H9 (cell line): ENCODE measurements at regions not wholly inside any gene's neighbourhood (a gene's known extent, or its start where the extent isn't known, plus 50 kb on each side); places are given as distances from the start of the nearest gene placed in this dataset.

Experiments
- DNase-seq: peaks from one replicate; pipeline ENCODE4 v3.0.0-alpha.2; 2017
- H2AFZ ChIP-seq: one replicate; pipeline ENCODE4 v1.6.1; 2013; ENCODE audit warnings: mild to moderate bottlenecking, low read length, control low read depth, moderate library complexity
- H2AK5ac ChIP-seq: 2 replicates; pipeline ENCODE4 v1.6.1; 2013; ENCODE audit warnings: low read length, control low read depth, mixed read lengths; ENCODE audit not compliant: insufficient read length
- H2BK120ac ChIP-seq: one replicate; pipeline ENCODE4 v1.6.1; 2013; ENCODE audit warnings: low read depth, mild to moderate bottlenecking, low read length, control low read depth, inconsistent platforms; ENCODE audit not compliant: poor library complexity, severe bottlenecking
- H2BK12ac ChIP-seq: 2 replicates; pipeline ENCODE4 v1.6.1; 2013; ENCODE audit warnings: low read length, control low read depth, mixed read lengths, low read depth; ENCODE audit not compliant: insufficient read length
- H2BK15ac ChIP-seq: 2 replicates; pipeline ENCODE4 v1.6.1; 2013; ENCODE audit warnings: low read depth, low read length, control low read depth
- H2BK20ac ChIP-seq: one replicate; pipeline ENCODE4 v1.6.1; 2013; ENCODE audit warnings: low read depth, mild to moderate bottlenecking, low read length, control low read depth, inconsistent platforms; ENCODE audit not compliant: poor library complexity, severe bottlenecking
- H2BK5ac ChIP-seq: 2 replicates; pipeline ENCODE4 v1.6.1; 2013; ENCODE audit warnings: low read length, control low read depth, mixed read lengths; ENCODE audit not compliant: insufficient read length
- H3K14ac ChIP-seq: 2 replicates; pipeline ENCODE4 v1.6.1; 2013; ENCODE audit warnings: low read length, control low read depth; ENCODE audit not compliant: insufficient read depth
- H3K18ac ChIP-seq: 2 replicates; pipeline ENCODE4 v1.6.1; 2013; ENCODE audit warnings: low read depth, mild to moderate bottlenecking, mixed read lengths, low read length, control low read depth; ENCODE audit not compliant: insufficient read length
- H3K23ac ChIP-seq: 2 replicates; pipeline ENCODE4 v1.6.1; 2013; ENCODE audit warnings: low read length, control low read depth, mixed read lengths, low read depth; ENCODE audit not compliant: insufficient read length
- H3K23me2 ChIP-seq: 2 replicates; pipeline ENCODE4 v1.6.1; 2013; ENCODE audit warnings: low read depth, mild to moderate bottlenecking, mixed read lengths, low read length, control low read depth; ENCODE audit not compliant: insufficient read length, poor library complexity, severe bottlenecking
- H3K27ac ChIP-seq: 2 replicates; pipeline ENCODE4 v1.5.1; 2013; ENCODE audit warnings: low read length, control low read depth, mixed read lengths, low read depth; ENCODE audit not compliant: insufficient read length
- H3K27me3 ChIP-seq: 2 replicates; pipeline ENCODE4 v1.6.1; 2013; ENCODE audit warnings: low read length, control low read depth, inconsistent platforms; ENCODE audit not compliant: insufficient read depth
- H3K4ac ChIP-seq: 2 replicates; pipeline ENCODE4 v1.6.1; 2013; ENCODE audit warnings: low read depth, mild to moderate bottlenecking, control low read depth, inconsistent platforms, low read length, moderate library complexity
- H3K4me1 ChIP-seq: 2 replicates; pipeline ENCODE4 v1.6.1; 2013; ENCODE audit warnings: low read length, control low read depth, inconsistent platforms; ENCODE audit not compliant: insufficient read depth
- H3K4me2 ChIP-seq: 2 replicates; pipeline ENCODE4 v1.6.1; 2013; ENCODE audit warnings: low read length, control low read depth, mixed read lengths; ENCODE audit not compliant: insufficient read length, insufficient read depth
- H3K56ac ChIP-seq: 2 replicates; pipeline ENCODE4 v1.6.1; 2013; ENCODE audit warnings: low read depth, mild to moderate bottlenecking, mixed read lengths, low read length, control low read depth; ENCODE audit not compliant: insufficient read length
- H3K79me1 ChIP-seq: 2 replicates; pipeline ENCODE4 v1.6.1; 2013; ENCODE audit warnings: low read depth, mild to moderate bottlenecking, moderate library complexity, low read length, control low read depth, inconsistent platforms; ENCODE audit not compliant: insufficient read depth, poor library complexity, severe bottlenecking
- H3K79me2 ChIP-seq: 2 replicates; pipeline ENCODE4 v1.6.1; 2013; ENCODE audit warnings: low read length, control low read depth, inconsistent platforms; ENCODE audit not compliant: insufficient read depth
- H3K9ac ChIP-seq: 2 replicates; pipeline ENCODE4 v1.6.1; 2013; ENCODE audit warnings: low read length, control low read depth, mixed read lengths; ENCODE audit not compliant: insufficient read length; ENCODE audit errors: extremely low read depth
- H3K9me3 ChIP-seq: one replicate; pipeline ENCODE4 v1.6.1; 2013; ENCODE audit warnings: low read depth, low read length, inconsistent platforms; ENCODE audit not compliant: control insufficient read depth
- H3T11ph ChIP-seq: one replicate; pipeline ENCODE4 v1.6.1; 2013; ENCODE audit warnings: mild to moderate bottlenecking, low read length, control low read depth, inconsistent platforms
- H4K20me1 ChIP-seq: one replicate; pipeline ENCODE4 v1.6.1; 2013; ENCODE audit not compliant: control insufficient read depth, insufficient read length, insufficient read depth
- H4K5ac ChIP-seq: 2 replicates; pipeline ENCODE4 v1.6.1; 2013; ENCODE audit warnings: low read depth, mild to moderate bottlenecking, mixed read lengths, low read length, control low read depth; ENCODE audit not compliant: insufficient read length
- H4K8ac ChIP-seq: replicated peaks from 2 replicates; pipeline ENCODE4 v1.6.1; 2013; ENCODE audit warnings: low read length, control low read depth, mixed read lengths, low read depth; ENCODE audit not compliant: insufficient read length
- H4K91ac ChIP-seq: 2 replicates; pipeline ENCODE4 v1.6.1; 2013; ENCODE audit warnings: low read depth, mild to moderate bottlenecking, moderate library complexity, mixed read lengths, low read length, control low read depth; ENCODE audit not compliant: insufficient read length
- H3K27ac Mint-ChIP-seq, 3 experiments: 2 replicates in 2 of 3; 3 replicates in 1 of 3; pipeline ENCODE4 v1.8.0; 2020 to 2021; ENCODE audit warnings: mixed read lengths in 3 of 3, mild to moderate bottlenecking in 1 of 3, moderate library complexity in 1 of 3
- H3K27me3 Mint-ChIP-seq: 2 replicates; pipeline ENCODE4 v1.8.0; 2021; ENCODE audit warnings: low read depth, mild to moderate bottlenecking, moderate library complexity, mixed read lengths
- H3K36me3 Mint-ChIP-seq, 3 experiments: 2 replicates in 2 of 3; 3 replicates in 1 of 3; pipeline ENCODE4 v1.8.0; 2020 to 2021; ENCODE audit warnings: low read depth in 3 of 3, mixed read lengths in 3 of 3; ENCODE audit not compliant: insufficient read depth in 1 of 3
- H3K4me1 Mint-ChIP-seq, 2 experiments: 2 replicates each; pipeline ENCODE4 v1.8.0; 2020; ENCODE audit warnings: mixed read lengths in 2 of 2
- H3K4me3 Mint-ChIP-seq, 2 experiments: 2 replicates in 1 of 2; 3 replicates in 1 of 2; pipeline ENCODE4 v1.8.0; 2020 to 2021; ENCODE audit warnings: mild to moderate bottlenecking in 2 of 2, mixed read lengths in 2 of 2, moderate library complexity in 1 of 2
- H3K9me3 Mint-ChIP-seq, 2 experiments: 2 replicates in 1 of 2; 3 replicates in 1 of 2; pipeline ENCODE4 v1.8.0; 2020; ENCODE audit warnings: mild to moderate bottlenecking in 2 of 2, mixed read lengths in 2 of 2, moderate library complexity in 1 of 2
- WGBS: extraction: QIAGEN DNeasy Blood & Tissue Kit; methylation state at CpG from one replicate; pipeline ENCODE4 v1.1.7; 2013; ENCODE audit warnings: missing lambda C conversion rate, low lambda C conversion rate, mixed read lengths; ENCODE audit not compliant: insufficient read length; ENCODE audit errors: extremely low coverage; 5-methylcytosine and 5-hydroxymethylcytosine counted together
- TF ChIP-seq, protein P1 (sequence below): fragments of 200-600 bp; sonication (generic); conservative IDR thresholded peaks from 3 replicates; pipeline ENCODE4 v1.8.0; 2021; ENCODE audit warnings: antibody characterized with exemption, mild to moderate bottlenecking

DNA sequence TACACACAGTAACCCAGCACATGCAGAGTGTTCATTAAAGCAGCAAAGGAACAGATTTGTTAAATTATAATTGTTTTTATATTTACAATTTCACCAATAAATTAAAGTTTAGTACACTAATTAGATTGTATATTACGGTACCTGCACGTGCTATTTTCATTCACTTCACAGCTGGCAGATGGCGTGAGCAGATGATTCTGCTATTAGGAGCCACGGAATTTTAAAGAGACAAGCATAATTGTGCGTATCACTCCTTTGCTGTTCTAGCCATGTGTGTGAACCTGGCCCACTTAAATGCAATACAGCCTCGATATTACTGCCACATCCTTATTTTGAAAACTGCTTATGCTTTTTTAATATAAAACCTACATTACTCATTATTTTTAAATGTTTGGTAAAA, 332.8 kb upstream of the SOX11 start:
- Histone ChIP-seq H4K20me1 (no peaks in the 10 kb centered on the region), H3K23me2 (no peaks in the 10 kb centered on the region), H2BK5ac (no peak overlapping the region), H3K18ac (no peak overlapping the region), H3K9ac (no peak overlapping the region), H4K8ac (no peak overlapping the region), H2BK20ac (no peak overlapping the region), H4K91ac (no peak overlapping the region), H2AFZ (no peak overlapping the region), H4K5ac (no peak overlapping the region), H3K56ac (no peak overlapping the region), H3K27me3 (no peaks in the 10 kb centered on the region), H3T11ph (no peak overlapping the region), H2AK5ac (no peak overlapping the region), H2BK15ac (no peak overlapping the region; the same call in 1 of the 2 replicates), H3K79me2 (no peaks in the 10 kb centered on the region), H3K27ac (no peak overlapping the region), H2BK120ac (no peak overlapping the region), H3K14ac (no peak overlapping the region), H3K4me1 (no peaks in the 10 kb centered on the region), H3K4ac (no peak overlapping the region), H3K79me1 (no peaks in the 10 kb centered on the region), H3K9me3 (no peaks in the 10 kb centered on the region), H2BK12ac (no peak overlapping the region), H3K23ac (no peak overlapping the region), H3K4me2 (no peak overlapping the region)
- no peaks in the 10 kb centered on the region for H3K27me3 Mint-ChIP-seq
- no peak overlapping the region for H3K27ac Mint-ChIP-seq
- TF ChIP-seq, protein P1, sequence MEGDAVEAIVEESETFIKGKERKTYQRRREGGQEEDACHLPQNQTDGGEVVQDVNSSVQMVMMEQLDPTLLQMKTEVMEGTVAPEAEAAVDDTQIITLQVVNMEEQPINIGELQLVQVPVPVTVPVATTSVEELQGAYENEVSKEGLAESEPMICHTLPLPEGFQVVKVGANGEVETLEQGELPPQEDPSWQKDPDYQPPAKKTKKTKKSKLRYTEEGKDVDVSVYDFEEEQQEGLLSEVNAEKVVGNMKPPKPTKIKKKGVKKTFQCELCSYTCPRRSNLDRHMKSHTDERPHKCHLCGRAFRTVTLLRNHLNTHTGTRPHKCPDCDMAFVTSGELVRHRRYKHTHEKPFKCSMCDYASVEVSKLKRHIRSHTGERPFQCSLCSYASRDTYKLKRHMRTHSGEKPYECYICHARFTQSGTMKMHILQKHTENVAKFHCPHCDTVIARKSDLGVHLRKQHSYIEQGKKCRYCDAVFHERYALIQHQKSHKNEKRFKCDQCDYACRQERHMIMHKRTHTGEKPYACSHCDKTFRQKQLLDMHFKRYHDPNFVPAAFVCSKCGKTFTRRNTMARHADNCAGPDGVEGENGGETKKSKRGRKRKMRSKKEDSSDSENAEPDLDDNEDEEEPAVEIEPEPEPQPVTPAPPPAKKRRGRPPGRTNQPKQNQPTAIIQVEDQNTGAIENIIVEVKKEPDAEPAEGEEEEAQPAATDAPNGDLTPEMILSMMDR = no peak
- no peaks in the 10 kb centered on the region for H3K36me3 Mint-ChIP-seq
- H3K4me1 Mint-ChIP-seq = no peaks in the 10 kb centered on the region
- no peak overlapping the region for H3K4me3 Mint-ChIP-seq
- DNase-seq = no peak
- no peaks in the 10 kb centered on the region for H3K9me3 Mint-ChIP-seq
- no CpG with 5 or more reads among the region's 6 CpGs for WGBS
